GM21447 (cell line): ENCODE measurements at regions not wholly inside any gene's neighbourhood (a gene's known extent, or its start where the extent isn't known, plus 50 kb on each side); places are given as distances from the start of the nearest gene placed in this dataset.
"Not testable (repeated sequence)": the region's sequence is repeated elsewhere in the genome, so short reads cannot be mapped to it uniquely, and the experiment has no call there.

Source experiments
- ATAC-seq: cut with Tn5 transposase; IDR thresholded peaks from one replicate; pipeline ENCODE4 v1.9.1; 2021; ENCODE audit not compliant: unreplicated experiment

GRCh38 chr16:29246091-29246490, 160.4 kb downstream of the NPIPB11 start:
- ATAC-seq: not testable (repeated sequence)

- ATAC-seq: no peak
Observed at GRCh38 chr16:29237971-29238370, 168.5 kb downstream of the NPIPB11 start.

- not testable (repeated sequence) for ATAC-seq
Observed at GRCh38 chr16:29237495-29237894, 169.0 kb downstream of the NPIPB11 start.

- not testable (repeated sequence) for ATAC-seq
Observed at GRCh38 chr16:29237023-29237422, 169.5 kb downstream of the NPIPB11 start.

- not testable (repeated sequence) for ATAC-seq
Observed at GRCh38 chr16:29235836-29236370, 170.6 kb downstream of the NPIPB11 start.

GRCh38 chr16:29234536-29235275, 171.8 kb downstream of the NPIPB11 start:
- ATAC-seq: not testable (repeated sequence)

GRCh38 chr16:29233705-29234404, 172.7 kb downstream of the NPIPB11 start:
- ATAC-seq: not testable (repeated sequence)

GRCh38 chr16:29232811-29233704, 173.5 kb downstream of the NPIPB11 start:
- no peak for ATAC-seq

GRCh38 chr16:29232160-29232705, 174.3 kb downstream of the NPIPB11 start:
- not testable (repeated sequence) for ATAC-seq

GRCh38 chr16:29231244-29231643, 175.3 kb downstream of the NPIPB11 start:
- no peak for ATAC-seq

GRCh38 chr16:29230671-29231096, 175.8 kb downstream of the NPIPB11 start:
- ATAC-seq: no peak

GRCh38 chr16:29230006-29230668, 176.4 kb downstream of the NPIPB11 start:
- not testable (repeated sequence) for ATAC-seq

GRCh38 chr16:29229616-29230005, 176.9 kb downstream of the NPIPB11 start:
- ATAC-seq: not testable (repeated sequence)

- ATAC-seq: not testable (repeated sequence)
Observed at GRCh38 chr16:29228664-29229611, 177.6 kb downstream of the NPIPB11 start.

GRCh38 chr16:29227751-29228663, 178.5 kb downstream of the NPIPB11 start:
- ATAC-seq: not testable (repeated sequence)

GRCh38 chr16:29226782-29227181, 179.7 kb downstream of the NPIPB11 start:
- ATAC-seq: no peak

GRCh38 chr16:29224675-29225074, 181.8 kb downstream of the NPIPB11 start:
- not testable (repeated sequence) for ATAC-seq

- not testable (repeated sequence) for ATAC-seq
Observed at GRCh38 chr16:29222615-29223014, 183.9 kb downstream of the NPIPB11 start.
